MCF 10A (cell line): ENCODE measurements at regions not wholly inside any gene's neighbourhood (a gene's known extent, or its start where the extent isn't known, plus 50 kb on each side); places are given as distances from the start of the nearest gene placed in this dataset.

Experiments
- BruUV-seq: library from RNA; stranded (reverse); fragments of 400-500 nt; replicated peaks from 2 replicates; lab custom pipeline; 2021; lab: Mats Ljungman, UMichigan
- CTCF ChIA-PET: fragments of 300-600 bp; sonication (Branson Sonifier 250); formaldehyde crosslinking; extraction: SDS; loops from one replicate; lab custom pipeline; 2021; ENCODE audit warnings: antibody characterized with exemption, inconsistent platforms; lab: Yijun Ruan, JAX
- POLR2A ChIA-PET: fragments of 300-600, 350-650 bp; sonication (Branson Sonifier 250); formaldehyde crosslinking; extraction: SDS; loops from one replicate; lab custom pipeline; 2020; ENCODE audit warnings: antibody characterized with exemption, inconsistent platforms; lab: Yijun Ruan, JAX
- DNase-seq: peaks from one replicate; pipeline ENCODE4 v3.0.0-alpha.2; 2018; ENCODE audit not compliant: unreplicated experiment
- H3K27ac Mint-ChIP-seq: one replicate; pipeline ENCODE4 v1.8.0; 2022; ENCODE audit warnings: mild to moderate bottlenecking, low read depth, mixed read lengths; ENCODE audit not compliant: unreplicated experiment
- H3K27me3 Mint-ChIP-seq: one replicate; pipeline ENCODE4 v1.8.0; 2022; ENCODE audit warnings: mixed read lengths; ENCODE audit not compliant: insufficient read depth, unreplicated experiment
- H3K36me3 Mint-ChIP-seq: one replicate; pipeline ENCODE4 v1.8.0; 2022; ENCODE audit warnings: mild to moderate bottlenecking, moderate library complexity, mixed read lengths; ENCODE audit not compliant: insufficient read depth, unreplicated experiment
- H3K4me1 Mint-ChIP-seq: one replicate; pipeline ENCODE4 v1.8.0; 2022; ENCODE audit warnings: mixed read lengths; ENCODE audit not compliant: insufficient read depth, unreplicated experiment
- H3K4me3 Mint-ChIP-seq: one replicate; pipeline ENCODE4 v1.8.0; 2022; ENCODE audit warnings: mild to moderate bottlenecking, moderate library complexity, mixed read lengths; ENCODE audit not compliant: unreplicated experiment
- H3K9me3 Mint-ChIP-seq: one replicate; pipeline ENCODE4 v1.8.0; 2022; ENCODE audit warnings: mixed read lengths; ENCODE audit not compliant: unreplicated experiment
- intact Hi-C: fragments of 100-400 bp; cut with micrococcal nuclease; formaldehyde crosslinking; loops from 2 replicates; pipeline ENCODE4 v1.14.1; 2022
- TF ChIP-seq, protein P1 (sequence below): fragments of 200-600 bp; IDR thresholded peaks from one replicate; pipeline ENCODE4 v1.8.0; 2022; ENCODE audit warnings: antibody characterized with exemption, mild to moderate bottlenecking; ENCODE audit not compliant: unreplicated experiment

DNA sequence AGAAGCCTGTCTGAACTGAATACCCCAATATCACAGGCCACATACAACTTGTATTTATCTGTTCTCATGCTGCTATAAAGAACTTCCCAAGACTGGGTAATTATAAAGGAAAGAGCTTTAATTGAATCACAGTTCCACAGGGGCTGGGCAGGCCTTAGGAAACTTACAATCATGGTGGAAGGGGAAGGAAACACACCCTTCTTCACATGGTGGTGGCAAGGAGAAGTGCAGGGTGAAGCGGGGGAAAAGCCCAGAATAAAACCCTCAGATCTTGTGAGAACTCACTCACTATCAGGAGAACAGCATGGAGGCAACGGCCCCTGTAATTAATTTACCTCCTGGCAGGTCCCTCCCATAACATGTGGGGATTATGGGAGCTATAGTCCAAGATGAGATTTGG lies 50.3 kb upstream of the FNDC1 start:
- POLR2A ChIA-PET: no interaction called here
- CTCF ChIA-PET: interaction anchor here (1.2 to 3.4 kb wide), 3 partner anchors 10 to 16 kb away, joined by 4 to 22 read pairs (median 14); no protein-coding TSS in a partner anchor
- BruUV-seq: no TSS peak
- H3K27me3 Mint-ChIP-seq: peaks cover 11% of the 10 kb centered on the region
- TF ChIP-seq, protein P1, sequence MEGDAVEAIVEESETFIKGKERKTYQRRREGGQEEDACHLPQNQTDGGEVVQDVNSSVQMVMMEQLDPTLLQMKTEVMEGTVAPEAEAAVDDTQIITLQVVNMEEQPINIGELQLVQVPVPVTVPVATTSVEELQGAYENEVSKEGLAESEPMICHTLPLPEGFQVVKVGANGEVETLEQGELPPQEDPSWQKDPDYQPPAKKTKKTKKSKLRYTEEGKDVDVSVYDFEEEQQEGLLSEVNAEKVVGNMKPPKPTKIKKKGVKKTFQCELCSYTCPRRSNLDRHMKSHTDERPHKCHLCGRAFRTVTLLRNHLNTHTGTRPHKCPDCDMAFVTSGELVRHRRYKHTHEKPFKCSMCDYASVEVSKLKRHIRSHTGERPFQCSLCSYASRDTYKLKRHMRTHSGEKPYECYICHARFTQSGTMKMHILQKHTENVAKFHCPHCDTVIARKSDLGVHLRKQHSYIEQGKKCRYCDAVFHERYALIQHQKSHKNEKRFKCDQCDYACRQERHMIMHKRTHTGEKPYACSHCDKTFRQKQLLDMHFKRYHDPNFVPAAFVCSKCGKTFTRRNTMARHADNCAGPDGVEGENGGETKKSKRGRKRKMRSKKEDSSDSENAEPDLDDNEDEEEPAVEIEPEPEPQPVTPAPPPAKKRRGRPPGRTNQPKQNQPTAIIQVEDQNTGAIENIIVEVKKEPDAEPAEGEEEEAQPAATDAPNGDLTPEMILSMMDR: no peak
- no peak overlapping the region for H3K4me3 Mint-ChIP-seq
- no peaks in the 10 kb centered on the region for H3K9me3 Mint-ChIP-seq
- H3K27ac Mint-ChIP-seq: no peak overlapping the region
- H3K36me3 Mint-ChIP-seq: no peaks in the 10 kb centered on the region
- no peak for DNase-seq
- intact Hi-C loops: no loop called here
- H3K4me1 Mint-ChIP-seq: no peaks in the 10 kb centered on the region

DNA sequence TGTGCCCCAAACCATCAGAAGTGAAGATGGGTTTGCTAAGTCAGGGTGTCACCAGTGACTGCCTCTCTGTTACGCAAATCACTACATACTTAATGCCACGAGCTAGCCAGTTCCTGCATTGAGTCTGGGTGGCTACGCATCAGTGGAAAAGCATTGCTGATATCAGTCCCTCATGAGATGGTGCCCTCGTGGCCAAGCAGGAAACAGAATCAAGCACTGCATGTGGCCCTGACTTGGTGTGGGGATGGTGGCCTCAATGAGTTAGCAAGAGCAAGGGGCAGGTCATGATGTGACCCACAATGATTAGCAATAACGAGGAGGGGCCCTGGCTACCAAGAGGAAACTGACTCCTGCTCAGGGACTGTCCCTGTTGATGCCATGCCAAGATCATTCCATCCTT lies 51.6 kb upstream of the FNDC1 start:
- DNase-seq: no peak
- ChIA-PET POLR2A (interaction anchor here (1.2 to 1.7 kb wide), 2 partner anchors 13 to 78 kb away, joined by 3 to 7 read pairs; no protein-coding TSS in a partner anchor), CTCF (interaction anchor here (0.7 to 3.4 kb wide), 3 partner anchors 14 to 107 kb away, joined by 3 to 22 read pairs (median 4); no protein-coding TSS in a partner anchor)
- Mint-ChIP-seq H3K36me3 (no peaks in the 10 kb centered on the region), H3K4me1 (no peaks in the 10 kb centered on the region), H3K27ac (no peak overlapping the region), H3K27me3 (no peaks in the 10 kb centered on the region), H3K4me3 (no peak overlapping the region), H3K9me3 (no peaks in the 10 kb centered on the region)
- no TSS peak for BruUV-seq
- TF ChIP-seq, protein P1: no peak
- intact Hi-C loops: no loop called here

DNA sequence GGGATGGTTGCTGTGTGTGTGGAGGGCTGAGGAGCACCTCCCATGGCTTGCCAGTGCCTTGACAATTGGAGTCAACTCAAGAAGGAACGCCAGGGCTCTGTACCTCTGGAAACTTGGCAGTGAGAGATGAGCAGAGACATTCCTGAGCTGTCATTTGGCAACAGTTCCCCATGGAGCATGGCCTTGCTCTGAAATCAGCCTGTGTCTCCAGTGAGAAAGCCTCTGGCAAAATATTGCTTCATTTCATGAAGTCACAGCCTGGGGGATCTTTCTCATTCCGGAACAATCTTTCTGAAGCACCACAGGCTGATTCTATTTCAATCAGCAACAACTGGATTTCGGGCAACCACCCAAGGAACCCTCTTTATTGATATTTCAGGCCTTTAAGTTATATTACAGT lies 52.2 kb upstream of the FNDC1 start:
- H3K36me3 Mint-ChIP-seq: no peaks in the 10 kb centered on the region
- intact Hi-C loops: no loop called here
- no peak overlapping the region for H3K4me3 Mint-ChIP-seq
- no peaks in the 10 kb centered on the region for H3K27me3 Mint-ChIP-seq
- H3K9me3 Mint-ChIP-seq: no peaks in the 10 kb centered on the region
- BruUV-seq: no TSS peak
- H3K4me1 Mint-ChIP-seq: no peaks in the 10 kb centered on the region
- ChIA-PET POLR2A (interaction anchor here (1.1 to 1.7 kb wide), 3 partner anchors 12 to 78 kb away, joined by 3 to 7 read pairs (median 3); no protein-coding TSS in a partner anchor), CTCF (interaction anchor here (1.0 to 3.4 kb wide), 2 partner anchors 13 to 106 kb away, joined by 3 to 22 read pairs; no protein-coding TSS in a partner anchor)
- H3K27ac Mint-ChIP-seq: no peak overlapping the region
- DNase-seq: peak; percentile 88
- TF ChIP-seq, protein P1: no peak

DNA sequence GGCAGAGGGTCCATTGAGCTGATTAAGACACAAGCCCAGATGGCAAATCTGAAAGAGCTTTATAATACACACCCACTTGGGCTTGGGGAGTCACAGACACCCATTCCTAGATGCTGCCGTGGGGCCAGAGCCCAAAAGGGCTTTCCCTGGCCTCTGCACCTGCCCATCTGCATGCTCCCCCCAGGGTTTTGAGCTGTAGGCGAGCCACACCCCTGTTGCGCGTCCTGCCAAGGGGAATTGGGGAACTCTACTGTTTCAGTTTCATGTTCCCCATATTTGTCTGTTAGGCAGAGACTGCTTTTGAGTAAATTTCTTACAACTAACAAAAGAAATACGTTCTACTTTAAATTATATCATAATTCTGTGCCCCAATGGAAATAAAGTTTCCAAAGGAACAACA lies 52.9 kb upstream of the FNDC1 start:
- no peak overlapping the region for H3K4me3 Mint-ChIP-seq
- intact Hi-C loops: no loop called here
- no peaks in the 10 kb centered on the region for H3K36me3 Mint-ChIP-seq
- no peaks in the 10 kb centered on the region for H3K9me3 Mint-ChIP-seq
- TF ChIP-seq, protein P1: no peak
- H3K4me1 Mint-ChIP-seq: no peaks in the 10 kb centered on the region
- POLR2A ChIA-PET: interaction anchor here (1.1 to 1.7 kb wide), 3 partner anchors 11 to 77 kb away, joined by 3 to 7 read pairs (median 3); no protein-coding TSS in a partner anchor
- no peak for DNase-seq
- no peak overlapping the region for H3K27ac Mint-ChIP-seq
- H3K27me3 Mint-ChIP-seq: no peaks in the 10 kb centered on the region
- CTCF ChIA-PET: interaction anchor here (0.8 to 3.4 kb wide), 7 partner anchors 9 to 538 kb away, joined by 3 to 22 read pairs (median 4); no protein-coding TSS in a partner anchor
- no TSS peak for BruUV-seq
